Tibial nerve (tissue), 3 donors: ENCODE measurements at regions not wholly inside any gene's neighbourhood (a gene's known extent, or its start where the extent isn't known, plus 50 kb on each side); places are given as distances from the start of the nearest gene placed in this dataset.

Experiments used
- CTCF ChIP-seq, 5 experiments: fragments of 200-600 bp in 3 of 5; fragments of 450-650 bp in 2 of 5; sonication (generic) in 3 of 5; IDR thresholded peaks; one replicate each; pipeline ENCODE4 v1.5.1; 2016 to 2019; ENCODE audit warnings: antibody characterized with exemption in 5 of 5, mild to moderate bottlenecking in 3 of 5, moderate library complexity in 2 of 5
- POLR2A ChIP-seq, 2 donors: fragments of 450-650 bp; IDR thresholded peaks; one replicate each; pipeline ENCODE4 v1.6.1; 2017; ENCODE audit warnings: antibody characterized with exemption in 2 of 2, mild to moderate bottlenecking in 2 of 2, moderate library complexity in 2 of 2

GRCh38 chr14:103198131-103199105, 75.2 kb downstream of the TNFAIP2 start:
- TF ChIP-seq CTCF (IDR thresholded peaks at IDR 0.05) (no peak), POLR2A (IDR thresholded peaks at IDR 0.05) (no peak)
